HepG2 (cell line): ENCODE measurements at regions not wholly inside any gene's neighbourhood (a gene's known extent, or its start where the extent isn't known, plus 50 kb on each side); places are given as distances from the start of the nearest gene placed in this dataset.

Experiments used
- ATAC-seq: fragments of 200-7000 bp; cut with Tn5 transposase; 3 replicates; pipeline ENCODE4 v1.9.1; 2020; ENCODE audit warnings: mild to moderate bottlenecking, moderate library complexity
- BruUV-seq: library from RNA; stranded (reverse); fragments of 400-500 nt; replicated peaks from 2 replicates; lab custom pipeline; 2021; lab: Mats Ljungman, UMichigan
- CTCF ChIA-PET: fragments of 300-600 bp; formaldehyde crosslinking; extraction: SDS; loops from one replicate; lab custom pipeline; 2021; ENCODE audit warnings: low total read pairs, inconsistent platforms, low intra/inter-chr PET ratio; lab: Yijun Ruan, JAX
- POLR2A ChIA-PET: fragments of 350-600 bp; sonication (Branson Sonifier 250); formaldehyde crosslinking; loops from one replicate; lab custom pipeline; 2020; ENCODE audit warnings: antibody characterized with exemption, inconsistent platforms; lab: Yijun Ruan, JAX
- DNase-seq: peaks from one replicate; pipeline ENCODE4 v3.0.0-alpha.2; 2015; ENCODE audit warnings: low spot score
- FAIRE-seq: peaks from 3 replicates; lab custom pipeline; 2011; peaks lifted over from hg19 to GRCh38; lab: Jason Lieb, UNC
- H2AFZ ChIP-seq: one replicate; pipeline ENCODE4 v1.6.1; 2011; ENCODE audit warnings: low read length, inconsistent platforms
- H3K27ac ChIP-seq: fragments of 300-600 bp; 3 replicates; pipeline ENCODE4 v1.8.0; 2011; ENCODE audit warnings: mixed run types, mild to moderate bottlenecking, mixed read lengths, low read length, inconsistent platforms; ENCODE audit not compliant: insufficient read depth; ENCODE audit errors: extremely low read length
- H3K27me3 ChIP-seq, 2 experiments: fragments of 200-600 bp in 1 of 2; 2 replicates in 1 of 2; 3 replicates in 1 of 2; pipeline versions ENCODE4 v1.6.0 to v1.8.0; 2011; ENCODE audit warnings: low read length in 2 of 2, mild to moderate bottlenecking in 2 of 2, moderate library complexity in 2 of 2, inconsistent platforms in 1 of 2; ENCODE audit not compliant: insufficient read depth in 2 of 2, control insufficient read depth in 1 of 2
- H3K36me3 ChIP-seq, 2 experiments: fragments of 200-600 bp in 1 of 2; replicated peaks in 1 of 2; 2 replicates in 1 of 2; 3 replicates in 1 of 2; pipeline versions ENCODE4 v1.5.1 to v1.8.0; 2011; ENCODE audit warnings: low read length in 2 of 2, inconsistent platforms in 1 of 2; ENCODE audit not compliant: insufficient read depth in 2 of 2, control insufficient read depth in 1 of 2
- H3K4me1 ChIP-seq: 2 replicates; pipeline ENCODE4 v1.5.1; 2012; ENCODE audit warnings: low read length, inconsistent platforms; ENCODE audit not compliant: insufficient read depth
- H3K4me2 ChIP-seq: 2 replicates; pipeline ENCODE4 v1.6.0; 2011; ENCODE audit warnings: low read depth, low read length, inconsistent platforms
- H3K4me3 ChIP-seq, 3 experiments: fragments of 200-600 bp in 1 of 3; sonication (generic), shearing (Covaris generic) in 1 of 3; replicated peaks in 1 of 3; 2 replicates each; pipeline ENCODE4 v1.5.1; 2011 to 2016; ENCODE audit warnings: low read length in 3 of 3, inconsistent platforms in 2 of 3, low read depth in 2 of 3, mild to moderate bottlenecking in 2 of 3, control low read depth in 1 of 3, mixed read lengths in 1 of 3; ENCODE audit not compliant: insufficient read depth in 1 of 3
- H3K79me2 ChIP-seq: one replicate; pipeline ENCODE4 v1.6.1; 2011; ENCODE audit warnings: low read length, inconsistent platforms; ENCODE audit not compliant: insufficient read depth
- H3K9ac ChIP-seq: 2 replicates; pipeline ENCODE4 v1.6.0; 2011; ENCODE audit warnings: mild to moderate bottlenecking, low read depth, low read length, inconsistent platforms; ENCODE audit not compliant: insufficient read depth
- H3K9me3 ChIP-seq: 2 replicates; pipeline ENCODE4 v1.5.1; 2012; ENCODE audit warnings: mild to moderate bottlenecking, low read length
- H4K20me1 ChIP-seq: 2 replicates; pipeline ENCODE4 v1.6.0; 2011; ENCODE audit warnings: inconsistent platforms, mild to moderate bottlenecking, low read length, moderate library complexity; ENCODE audit not compliant: insufficient read depth
- RBFOX2 ChIP-seq: fragments of 200-400 bp; formaldehyde crosslinking; IDR thresholded peaks from 2 replicates; pipeline ENCODE4 v1.6.1; 2017; ENCODE audit warnings: low read depth, mild to moderate bottlenecking, low read length
- ZBTB4 ChIP-seq: sonication (generic); formaldehyde crosslinking; IDR thresholded peaks from 2 replicates; pipeline ENCODE4 v1.4.0; 2020; ENCODE audit warnings: missing genetic modification reagents, mild to moderate bottlenecking, borderline replicate concordance
- ZNF503 ChIP-seq: sonication (generic); formaldehyde crosslinking; IDR thresholded peaks from 2 replicates; pipeline ENCODE4 v1.4.0; 2020; ENCODE audit warnings: missing genetic modification reagents
- WGBS: methylation state at CpG from one replicate; pipeline ENCODE4 v1.1.6; 2017; ENCODE audit warnings: low lambda C conversion rate; 5-methylcytosine and 5-hydroxymethylcytosine counted together
- in situ Hi-C: cut with HindIII; loops from 2 replicates; pipeline ENCODE4 v1.10.0; 2017; ENCODE audit warnings: low pct_unique_long_range_greater_than_20kb; ENCODE audit not compliant: extremely low pct_ligation_motif_present
- intact Hi-C: fragments of 100-400 bp; cut with micrococcal nuclease; formaldehyde crosslinking; loops from one replicate; pipeline ENCODE4 v1.10.0; 2022; ENCODE audit not compliant: unreplicated experiment

GRCh38 chr3:159693226-159693625, 295.4 kb upstream of the IL12A start:
- POLR2A ChIA-PET: no interaction called here
- no peak for FAIRE-seq
- Histone ChIP-seq H3K79me2 (no peaks in the 10 kb centered on the region), H3K36me3 (no peaks in the 10 kb centered on the region), H3K4me1 (no peaks in the 10 kb centered on the region), H4K20me1 (no peaks in the 10 kb centered on the region), H2AFZ (no peak overlapping the region), H3K27me3 (no peaks in the 10 kb centered on the region), H3K9me3 (no peaks in the 10 kb centered on the region), H3K4me2 (no peak overlapping the region), H3K4me3 (no peak overlapping the region), H3K9ac (no peak overlapping the region), H3K27ac (no peak overlapping the region)
- DNase-seq: no peak
- TF ChIP-seq ZNF503 (no peak), RBFOX2 (no peak), ZBTB4 (CRISPR knock-in tag) (no peak)
- ATAC-seq: no peak
- BruUV-seq: no TSS peak
- intact Hi-C loops: no loop called here
- in situ Hi-C loops: no loop called here
- WGBS: under 1% methylated on average over 4 of the region's 4 CpGs
- CTCF ChIA-PET: no interaction called here
